GM19455 (cell line): ENCODE measurements at regions not wholly inside any gene's neighbourhood (a gene's known extent, or its start where the extent isn't known, plus 50 kb on each side); places are given as distances from the start of the nearest gene placed in this dataset.

Experiments
- ATAC-seq: cut with Tn5 transposase; IDR thresholded peaks from one replicate; pipeline ENCODE4 v1.9.1; 2021; ENCODE audit not compliant: unreplicated experiment

- ATAC-seq, result no peak
Observed at GRCh38 chr1:220322570-220322969, 50.3 kb upstream of the RAB3GAP2 start.
